HCT116 (cell line): ENCODE measurements at regions not wholly inside any gene's neighbourhood (a gene's known extent, or its start where the extent isn't known, plus 50 kb on each side); places are given as distances from the start of the nearest gene placed in this dataset.

Source experiments
- CEBPB ChIP-seq: IDR thresholded peaks from 2 replicates; pipeline ENCODE4 v1.6.1; 2012; ENCODE audit warnings: low read depth
- CTCF ChIP-seq, 3 experiments: fragments of 200-600 bp in 1 of 3; sonication (generic) in 1 of 3; IDR thresholded peaks in 2 of 3; conservative IDR thresholded peaks in 1 of 3; 2 replicates each; pipeline ENCODE4 v1.5.1; 2012 to 2017; ENCODE audit warnings: low read depth in 2 of 3, low read length in 2 of 3, antibody characterized with exemption in 1 of 3, borderline replicate concordance in 1 of 3, control low read depth in 1 of 3, mild to moderate bottlenecking in 1 of 3, mixed read lengths in 1 of 3, mixed run types in 1 of 3, moderate library complexity in 1 of 3; ENCODE audit not compliant: insufficient read depth in 1 of 3
- EZH2 ChIP-seq: fragments of 200-600 bp; sonication (generic); IDR thresholded peaks from 2 replicates; pipeline ENCODE4 v1.6.1; 2017; ENCODE audit warnings: antibody characterized with exemption, mixed run types
- EZH2phosphoT487 ChIP-seq: fragments of 200-600 bp; IDR thresholded peaks from 2 replicates; pipeline ENCODE4 v1.6.1; 2018; ENCODE audit warnings: antibody characterized with exemption, borderline replicate concordance
- POLR2AphosphoS5 ChIP-seq: IDR thresholded peaks from 2 replicates; pipeline ENCODE4 v1.6.1; 2011; ENCODE audit warnings: mild to moderate bottlenecking, low read depth, low read length, moderate library complexity
- SIN3A ChIP-seq: IDR thresholded peaks from 2 replicates; pipeline ENCODE4 v1.6.1; 2012; ENCODE audit warnings: low read depth
- TCF7L2 ChIP-seq: IDR thresholded peaks from 2 replicates; pipeline ENCODE4 v1.7.0; 2011; ENCODE audit warnings: borderline replicate concordance, inconsistent platforms; ENCODE audit not compliant: insufficient read depth, insufficient read length; ENCODE audit errors: extremely low read depth
- ZNF274 ChIP-seq: fragments of 200-500 bp; sonication (Bioruptor generic); IDR thresholded peaks from 2 replicates; pipeline ENCODE4 v1.6.1; 2014; ENCODE audit warnings: mild to moderate bottlenecking, low read depth, low read length, inconsistent platforms

GRCh38 chr2:209102319-209102718 lies 321.5 kb upstream of the MAP2 start:
- TF ChIP-seq CTCF (IDR thresholded peaks at IDR 0.05 in 2 of 3, conservative IDR thresholded peaks at IDR 0.05 in 1 of 3; ENCODE audit: borderline replicate concordance in 1 of 3, insufficient read depth in 1 of 3, low read depth in 2 of 3, low read length in 2 of 3) (no peak), EZH2 (no peak), EZH2phosphoT487 (no peak), ZNF274 (no peak), SIN3A (no peak), POLR2AphosphoS5 (no peak), CEBPB (no peak), TCF7L2 (no peak)
